ENCODE measurements at regions not wholly inside any gene's neighbourhood (a gene's known extent, or its start where the extent isn't known, plus 50 kb on each side); places are given as distances from the start of the nearest gene placed in this dataset.

DNA sequence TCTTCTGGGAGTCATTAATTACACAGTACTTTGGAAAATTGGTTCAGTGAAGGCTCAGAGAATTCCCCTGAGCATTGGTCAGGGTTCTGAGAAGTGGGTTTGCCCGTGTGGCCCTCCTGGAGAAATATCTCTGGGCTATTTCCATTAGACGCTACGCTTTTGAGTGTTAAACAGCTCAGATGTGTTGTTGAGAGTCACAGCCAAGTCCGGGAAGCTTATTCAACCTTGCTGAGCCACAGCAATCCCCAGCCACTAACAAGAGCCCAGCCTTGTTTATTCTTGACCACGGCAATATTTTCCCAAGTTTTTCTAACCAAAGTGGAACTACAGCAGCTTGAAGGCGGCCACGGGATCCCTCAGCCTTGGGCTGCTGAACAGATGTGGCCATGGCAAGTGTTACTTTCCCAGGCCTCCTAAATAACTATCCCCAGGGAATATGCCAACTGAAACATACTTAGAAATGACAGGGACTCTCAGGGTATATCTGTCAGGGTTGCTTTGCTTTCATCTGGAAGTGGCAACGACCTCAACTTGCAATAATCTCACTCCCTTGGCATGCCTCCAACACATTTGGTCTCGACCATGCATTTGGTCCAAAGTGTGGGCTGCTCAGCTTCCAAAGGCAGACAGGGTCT is 214.7 kb downstream of the EMX2 start:
- H3K36me3 ChIP-seq: no peaks in the 10 kb centered on the region
- TF ChIP-seq, protein P1, sequence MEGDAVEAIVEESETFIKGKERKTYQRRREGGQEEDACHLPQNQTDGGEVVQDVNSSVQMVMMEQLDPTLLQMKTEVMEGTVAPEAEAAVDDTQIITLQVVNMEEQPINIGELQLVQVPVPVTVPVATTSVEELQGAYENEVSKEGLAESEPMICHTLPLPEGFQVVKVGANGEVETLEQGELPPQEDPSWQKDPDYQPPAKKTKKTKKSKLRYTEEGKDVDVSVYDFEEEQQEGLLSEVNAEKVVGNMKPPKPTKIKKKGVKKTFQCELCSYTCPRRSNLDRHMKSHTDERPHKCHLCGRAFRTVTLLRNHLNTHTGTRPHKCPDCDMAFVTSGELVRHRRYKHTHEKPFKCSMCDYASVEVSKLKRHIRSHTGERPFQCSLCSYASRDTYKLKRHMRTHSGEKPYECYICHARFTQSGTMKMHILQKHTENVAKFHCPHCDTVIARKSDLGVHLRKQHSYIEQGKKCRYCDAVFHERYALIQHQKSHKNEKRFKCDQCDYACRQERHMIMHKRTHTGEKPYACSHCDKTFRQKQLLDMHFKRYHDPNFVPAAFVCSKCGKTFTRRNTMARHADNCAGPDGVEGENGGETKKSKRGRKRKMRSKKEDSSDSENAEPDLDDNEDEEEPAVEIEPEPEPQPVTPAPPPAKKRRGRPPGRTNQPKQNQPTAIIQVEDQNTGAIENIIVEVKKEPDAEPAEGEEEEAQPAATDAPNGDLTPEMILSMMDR (IDR thresholded peaks at IDR 0.05): no peak
- no peak for DNase-seq
- no peaks in the 10 kb centered on the region for H3K27me3 ChIP-seq
- H3K9ac ChIP-seq (ENCODE audit: low read depth in 2 of 2, low read length in 2 of 2): no peak overlapping the region
- no peaks in the 10 kb centered on the region for H3K9me3 ChIP-seq
- H3K4me1 ChIP-seq: no peaks in the 10 kb centered on the region
- no peak overlapping the region for H3K27ac ChIP-seq
- intact Hi-C loops (cut with DNase I): no loop called here
- H3K4me3 ChIP-seq: no peak overlapping the region

DNA sequence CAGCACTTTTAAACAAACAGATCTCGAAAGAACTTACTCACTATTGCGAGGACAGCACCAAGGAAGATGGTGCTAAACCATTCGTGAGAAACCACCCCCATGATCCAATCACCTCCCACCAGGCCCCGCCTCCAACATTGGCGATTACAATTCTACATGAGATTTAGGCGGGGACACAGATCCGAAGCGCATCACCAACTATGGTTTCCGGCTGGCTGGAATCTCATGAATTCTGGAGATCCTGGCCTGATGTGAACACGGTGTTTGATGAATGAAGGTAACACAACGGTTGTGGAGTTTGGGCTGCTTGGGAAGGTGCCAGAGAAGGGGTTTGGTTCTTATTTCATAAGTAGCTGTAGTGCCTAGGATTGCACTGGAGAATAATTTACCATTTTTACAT is 216.7 kb downstream of the EMX2 start:
- TF ChIP-seq, protein P1 (IDR thresholded peaks at IDR 0.05): no peak
- Histone ChIP-seq H3K9me3 (no peaks in the 10 kb centered on the region), H3K27ac (no peak overlapping the region), H3K27me3 (no peaks in the 10 kb centered on the region), H3K4me1 (no peaks in the 10 kb centered on the region), H3K9ac (ENCODE audit: low read depth in 2 of 2, low read length in 2 of 2) (no peak overlapping the region), H3K4me3 (no peak overlapping the region), H3K36me3 (no peaks in the 10 kb centered on the region)
- intact Hi-C loops (cut with DNase I): no loop called here
- no peak for DNase-seq

DNA sequence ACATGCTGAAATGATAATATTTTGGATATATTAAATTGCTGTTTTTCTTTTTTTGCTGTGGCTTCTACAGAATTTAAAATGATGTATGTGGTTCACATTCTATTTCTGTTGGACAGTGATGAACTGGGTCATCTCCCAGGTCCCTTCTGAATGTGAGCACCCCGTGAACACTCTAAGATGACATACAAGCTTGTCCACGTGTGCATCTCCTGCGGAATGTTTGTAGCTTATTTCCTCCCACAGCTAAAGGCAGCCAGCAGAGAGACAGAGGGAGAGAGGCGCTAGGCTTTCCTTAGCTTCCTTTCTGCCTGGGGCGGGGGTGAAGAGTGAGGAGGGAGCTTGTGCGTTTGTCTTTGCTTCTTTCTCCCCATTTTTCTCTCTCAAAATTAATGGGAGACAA is 219.1 kb downstream of the EMX2 start:
- Histone ChIP-seq H3K4me1 (no peaks in the 10 kb centered on the region), H3K4me3 (no peak overlapping the region), H3K9me3 (no peaks in the 10 kb centered on the region), H3K27me3 (no peaks in the 10 kb centered on the region), H3K9ac (ENCODE audit: low read depth in 2 of 2, low read length in 2 of 2) (no peak overlapping the region), H3K27ac (no peak overlapping the region), H3K36me3 (no peaks in the 10 kb centered on the region)
- DNase-seq: no peak
- intact Hi-C loops (cut with DNase I): no loop called here
- TF ChIP-seq, protein P1 (IDR thresholded peaks at IDR 0.05): no peak

DNA sequence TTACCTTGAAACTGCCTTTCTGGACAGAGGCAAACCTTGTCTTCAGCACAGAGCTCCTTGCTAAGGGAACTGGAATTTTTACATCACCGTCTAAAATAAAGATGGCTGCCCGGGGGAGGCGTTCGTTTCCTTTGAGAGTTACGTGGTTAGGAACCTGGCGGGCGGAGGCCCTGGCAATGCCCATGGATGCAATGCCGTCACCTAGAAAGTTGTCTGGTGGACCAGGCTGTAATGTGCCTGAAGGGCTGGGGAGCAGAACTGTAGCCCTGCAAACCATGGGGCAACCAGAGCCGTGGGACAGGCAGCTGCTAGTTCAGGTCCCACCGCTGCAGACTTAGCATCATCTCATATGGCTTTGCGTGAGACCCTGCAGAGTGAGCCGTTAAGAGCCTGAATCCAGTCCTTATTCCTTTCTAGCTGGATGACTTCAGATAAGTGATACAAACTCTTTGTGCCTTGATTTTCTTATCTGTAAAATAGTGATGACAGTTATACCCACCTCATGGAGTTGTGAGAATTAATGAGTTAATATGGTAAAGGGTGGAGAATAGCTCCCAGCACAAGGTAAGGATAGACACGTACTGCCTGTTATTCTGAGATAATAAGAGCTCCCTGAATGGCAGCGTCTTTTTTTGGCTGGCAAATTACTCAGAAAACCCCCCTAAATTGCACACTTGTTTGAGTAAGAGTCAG is 219.7 kb downstream of the EMX2 start:
- Histone ChIP-seq H3K36me3 (no peaks in the 10 kb centered on the region), H3K27me3 (no peaks in the 10 kb centered on the region), H3K27ac (no peak overlapping the region), H3K4me3 (no peak overlapping the region), H3K4me1 (no peaks in the 10 kb centered on the region), H3K9me3 (no peaks in the 10 kb centered on the region), H3K9ac (ENCODE audit: low read depth in 2 of 2, low read length in 2 of 2) (no peak overlapping the region)
- intact Hi-C loops (cut with DNase I): no loop called here
- no peak for DNase-seq
- TF ChIP-seq, protein P1 (IDR thresholded peaks at IDR 0.05): no peak

DNA sequence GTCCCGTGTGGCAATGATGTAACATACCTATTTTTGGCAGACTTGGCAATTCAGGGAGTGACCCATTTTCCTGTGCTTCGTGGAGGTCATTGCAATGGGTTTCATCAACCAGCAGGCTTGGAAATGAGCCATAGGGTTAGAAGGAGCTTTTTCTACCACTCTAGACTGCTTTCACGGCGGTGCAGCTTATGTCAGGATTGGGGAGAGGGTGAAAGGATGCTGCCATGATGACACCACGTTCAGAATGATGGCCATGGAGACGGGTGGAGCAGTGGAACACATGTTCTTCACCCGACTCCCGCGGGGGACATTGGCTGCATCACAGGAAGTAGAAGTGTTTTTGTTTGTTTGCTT is 220.2 kb downstream of the EMX2 start:
- Histone ChIP-seq H3K4me1 (no peaks in the 10 kb centered on the region), H3K9ac (ENCODE audit: low read depth in 2 of 2, low read length in 2 of 2) (no peak overlapping the region), H3K9me3 (no peaks in the 10 kb centered on the region), H3K36me3 (no peaks in the 10 kb centered on the region), H3K27me3 (no peaks in the 10 kb centered on the region), H3K27ac (no peak overlapping the region), H3K4me3 (no peak overlapping the region)
- DNase-seq: no peak
- intact Hi-C loops (cut with DNase I): no loop called here
- TF ChIP-seq, protein P1 (IDR thresholded peaks at IDR 0.05): no peak

Measured in colonic mucosa (tissue), 4 donors.